GM19328 (cell line): ENCODE measurements at regions not wholly inside any gene's neighbourhood (a gene's known extent, or its start where the extent isn't known, plus 50 kb on each side); places are given as distances from the start of the nearest gene placed in this dataset.
"Not testable (repeated sequence)": the region's sequence is repeated elsewhere in the genome, so short reads cannot be mapped to it uniquely, and the experiment has no call there.

Experiments
- ATAC-seq: cut with Tn5 transposase; IDR thresholded peaks from one replicate; pipeline ENCODE4 v1.9.1; 2021; ENCODE audit warnings: mild to moderate bottlenecking, moderate library complexity; ENCODE audit not compliant: unreplicated experiment

GRCh38 chr6:145074805-145075204 lies 660.5 kb downstream of the EPM2A start:
- no peak for ATAC-seq

- ATAC-seq = no peak
Measured at GRCh38 chr6:145075425-145075824, 659.9 kb downstream of the EPM2A start.

- ATAC-seq = no peak
Measured at GRCh38 chr6:145076115-145076841, 659.0 kb downstream of the EPM2A start.

- ATAC-seq = no peak
Measured at GRCh38 chr6:145077382-145077781, 657.9 kb downstream of the EPM2A start.

GRCh38 chr6:145080651-145081050 lies 654.7 kb downstream of the EPM2A start:
- ATAC-seq = no peak

- ATAC-seq = no peak
Measured at GRCh38 chr6:145081677-145082076, 653.6 kb downstream of the EPM2A start.

- ATAC-seq = no peak
Measured at GRCh38 chr6:145082359-145082758, 653.0 kb downstream of the EPM2A start.

GRCh38 chr6:145086197-145086596 lies 649.1 kb downstream of the EPM2A start:
- ATAC-seq = no peak

GRCh38 chr6:145087034-145087433 lies 648.3 kb downstream of the EPM2A start:
- ATAC-seq = peak; percentile 63

GRCh38 chr6:145090801-145091585 lies 644.3 kb downstream of the EPM2A start:
- ATAC-seq = no peak

GRCh38 chr6:145091586-145092142 lies 643.7 kb downstream of the EPM2A start:
- ATAC-seq = no peak

GRCh38 chr6:145092554-145092953 lies 642.8 kb downstream of the EPM2A start:
- ATAC-seq = no peak

- no peak for ATAC-seq
Measured at GRCh38 chr6:145093226-145093625, 642.1 kb downstream of the EPM2A start.

GRCh38 chr6:145096846-145097245 lies 638.5 kb downstream of the EPM2A start:
- no peak for ATAC-seq

GRCh38 chr6:145098127-145098526 lies 637.2 kb downstream of the EPM2A start:
- not testable (repeated sequence) for ATAC-seq

- ATAC-seq = no peak
Measured at GRCh38 chr6:145099713-145100112, 635.6 kb downstream of the EPM2A start.

GRCh38 chr6:145110109-145110508 lies 625.2 kb downstream of the EPM2A start:
- no peak for ATAC-seq

- ATAC-seq = not testable (repeated sequence)
Measured at GRCh38 chr6:145111407-145111806, 623.9 kb downstream of the EPM2A start.

GRCh38 chr6:145112711-145113148 lies 622.6 kb downstream of the EPM2A start:
- ATAC-seq = no peak

- ATAC-seq = no peak
Measured at GRCh38 chr6:145115638-145116037, 619.7 kb downstream of the EPM2A start.

- no peak for ATAC-seq
Measured at GRCh38 chr6:145116591-145117178, 618.6 kb downstream of the EPM2A start.
